Osteocyte (in vitro differentiated cells): ENCODE measurements at regions not wholly inside any gene's neighbourhood (a gene's known extent, or its start where the extent isn't known, plus 50 kb on each side); places are given as distances from the start of the nearest gene placed in this dataset.

Source experiments
- DNase-seq: peaks from one replicate; pipeline ENCODE4 v3.0.0; 2021; ENCODE audit warnings: mixed read lengths; ENCODE audit not compliant: unreplicated experiment; ENCODE audit errors: extremely low spot score
- H3K27ac Mint-ChIP-seq: one replicate; pipeline ENCODE4 v1.8.0; 2021; ENCODE audit warnings: mild to moderate bottlenecking, mixed read lengths; ENCODE audit not compliant: unreplicated experiment
- H3K27me3 Mint-ChIP-seq: one replicate; pipeline ENCODE4 v1.8.0; 2021; ENCODE audit warnings: mixed read lengths; ENCODE audit not compliant: unreplicated experiment
- H3K36me3 Mint-ChIP-seq: one replicate; pipeline ENCODE4 v1.8.0; 2021; ENCODE audit warnings: mixed read lengths; ENCODE audit not compliant: unreplicated experiment
- H3K4me1 Mint-ChIP-seq: one replicate; pipeline ENCODE4 v1.8.0; 2021; ENCODE audit warnings: mixed read lengths; ENCODE audit not compliant: unreplicated experiment
- H3K4me3 Mint-ChIP-seq: one replicate; pipeline ENCODE4 v1.8.0; 2021; ENCODE audit warnings: mild to moderate bottlenecking, moderate library complexity, mixed read lengths; ENCODE audit not compliant: unreplicated experiment
- H3K9me3 Mint-ChIP-seq: one replicate; pipeline ENCODE4 v1.8.0; 2021; ENCODE audit warnings: mixed read lengths; ENCODE audit not compliant: unreplicated experiment
- CTCF ChIP-seq: fragments of 200-600 bp; sonication (generic); IDR thresholded peaks from 2 replicates; pipeline ENCODE4 v1.5.0; 2021; ENCODE audit warnings: antibody characterized with exemption, mild to moderate bottlenecking, moderate library complexity

- no peak for TF ChIP-seq CTCF
- H3K9me3 Mint-ChIP-seq, result peaks cover 12% of the 10 kb centered on the region
- peaks cover 31% of the 10 kb centered on the region for H3K4me1 Mint-ChIP-seq
- no peak overlapping the region for H3K4me3 Mint-ChIP-seq
- peaks cover 14% of the 10 kb centered on the region for H3K36me3 Mint-ChIP-seq
- DNase-seq, result no peak
- H3K27ac Mint-ChIP-seq, result no peak overlapping the region
- H3K27me3 Mint-ChIP-seq, result no peaks in the 10 kb centered on the region
These were observed 805.3 kb downstream of the USP25 start for GRCh38 chr21:16535102-16535422.

DNA sequence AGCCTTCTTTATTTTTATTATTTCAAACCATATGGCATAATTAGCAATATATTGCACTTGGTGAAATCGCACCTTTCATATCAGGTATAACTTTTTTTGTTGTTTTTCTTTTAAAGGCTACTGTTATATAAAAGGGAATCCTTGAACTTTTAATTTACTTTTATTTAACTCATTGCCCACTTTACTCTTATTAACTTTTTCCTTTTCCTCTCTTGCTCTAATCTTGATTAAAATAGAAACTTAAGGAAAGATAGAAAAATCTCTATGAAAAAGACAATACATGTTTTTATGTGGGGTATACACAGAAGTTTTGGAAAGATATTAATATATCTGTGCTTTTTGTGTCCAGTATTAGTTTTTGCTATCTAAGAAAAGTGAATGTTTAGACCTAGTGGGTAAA is 805.8 kb downstream of the USP25 start:
- H3K9me3 Mint-ChIP-seq, result peaks cover 12% of the 10 kb centered on the region
- DNase-seq, result no peak
- no peak overlapping the region for H3K27ac Mint-ChIP-seq
- H3K36me3 Mint-ChIP-seq, result peaks cover 17% of the 10 kb centered on the region
- H3K4me3 Mint-ChIP-seq, result no peak overlapping the region
- H3K4me1 Mint-ChIP-seq, result peaks cover 31% of the 10 kb centered on the region
- no peak for TF ChIP-seq CTCF
- H3K27me3 Mint-ChIP-seq, result no peaks in the 10 kb centered on the region

- Mint-ChIP-seq H3K27ac (no peak overlapping the region), H3K36me3 (peaks cover 16% of the 10 kb centered on the region), H3K4me3 (no peak overlapping the region), H3K27me3 (no peaks in the 10 kb centered on the region), H3K9me3 (peaks cover 10% of the 10 kb centered on the region), H3K4me1 (peaks cover 31% of the 10 kb centered on the region)
- no peak for DNase-seq
- TF ChIP-seq CTCF, result no peak
These were observed 806.4 kb downstream of the USP25 start for GRCh38 chr21:16536140-16536539.

- Mint-ChIP-seq H3K36me3 (peaks cover 9% of the 10 kb centered on the region), H3K4me1 (peaks cover 31% of the 10 kb centered on the region), H3K9me3 (peaks cover 5% of the 10 kb centered on the region), H3K27ac (no peak overlapping the region), H3K27me3 (no peaks in the 10 kb centered on the region), H3K4me3 (no peak overlapping the region)
- no peak for TF ChIP-seq CTCF
- no peak for DNase-seq
These were observed 807.1 kb downstream of the USP25 start for GRCh38 chr21:16536643-16537434.

DNA sequence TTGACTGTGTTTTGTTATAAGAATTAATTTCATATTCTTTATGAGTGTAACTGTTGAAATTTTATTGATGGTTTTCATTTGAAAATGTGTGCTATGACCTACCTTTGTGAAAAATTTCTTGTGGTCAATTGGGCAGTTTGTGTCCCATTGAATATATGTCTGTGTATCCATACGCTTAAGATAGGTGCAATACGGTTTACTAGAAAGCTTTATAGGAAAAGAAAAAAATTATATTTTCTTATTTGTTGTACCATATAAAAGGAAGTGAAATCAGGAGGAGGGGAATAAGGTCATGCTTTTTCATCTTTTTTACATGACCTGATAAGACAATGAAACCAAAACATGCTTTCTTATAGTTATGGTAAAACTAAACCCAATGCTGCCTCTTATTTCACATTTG is 807.7 kb downstream of the USP25 start:
- peaks cover 31% of the 10 kb centered on the region for H3K4me1 Mint-ChIP-seq

More for the DNA sequence above, 807.7 kb downstream of the USP25 start:
- TF ChIP-seq CTCF, result no peak
- Mint-ChIP-seq H3K36me3 (peaks cover 11% of the 10 kb centered on the region), H3K4me3 (no peak overlapping the region), H3K27ac (no peak overlapping the region), H3K27me3 (no peaks in the 10 kb centered on the region), H3K9me3 (peaks cover 5% of the 10 kb centered on the region)
- no peak for DNase-seq
